ENCODE measurements at regions not wholly inside any gene's neighbourhood (a gene's known extent, or its start where the extent isn't known, plus 50 kb on each side); places are given as distances from the start of the nearest gene placed in this dataset.

DNA sequence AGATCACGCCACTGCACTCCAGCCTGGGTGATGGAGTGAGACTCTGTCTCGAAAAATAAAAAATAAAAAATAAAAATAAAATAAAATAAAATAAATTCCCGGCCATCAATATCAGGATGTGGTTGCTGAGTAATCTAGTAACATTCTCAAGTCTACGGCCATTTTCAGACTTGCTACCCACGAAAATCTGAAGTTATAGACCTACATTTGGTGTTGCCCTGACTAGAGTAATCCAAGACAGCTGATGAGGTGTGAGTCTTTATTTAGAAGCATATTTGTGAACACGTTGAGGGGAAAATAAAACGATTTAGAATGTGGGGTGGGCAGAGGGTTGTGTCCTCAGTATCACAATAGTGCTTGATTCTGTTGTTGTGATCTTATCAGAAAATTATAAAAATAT is 130.2 kb upstream of the MID1 start:
- TF ChIP-seq HDAC6 (IDR thresholded peaks at IDR 0.05; ENCODE audit: low read depth, low read length): no peak
- TF ChIP-seq, protein P1, sequence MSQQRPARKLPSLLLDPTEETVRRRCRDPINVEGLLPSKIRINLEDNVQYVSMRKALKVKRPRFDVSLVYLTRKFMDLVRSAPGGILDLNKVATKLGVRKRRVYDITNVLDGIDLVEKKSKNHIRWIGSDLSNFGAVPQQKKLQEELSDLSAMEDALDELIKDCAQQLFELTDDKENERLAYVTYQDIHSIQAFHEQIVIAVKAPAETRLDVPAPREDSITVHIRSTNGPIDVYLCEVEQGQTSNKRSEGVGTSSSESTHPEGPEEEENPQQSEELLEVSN (IDR thresholded peaks at IDR 0.05): no peak
- TF ChIP-seq CBX5 (IDR thresholded peaks at IDR 0.05; ENCODE audit: low read depth, low read length): no peak
- TF ChIP-seq, protein P2, sequence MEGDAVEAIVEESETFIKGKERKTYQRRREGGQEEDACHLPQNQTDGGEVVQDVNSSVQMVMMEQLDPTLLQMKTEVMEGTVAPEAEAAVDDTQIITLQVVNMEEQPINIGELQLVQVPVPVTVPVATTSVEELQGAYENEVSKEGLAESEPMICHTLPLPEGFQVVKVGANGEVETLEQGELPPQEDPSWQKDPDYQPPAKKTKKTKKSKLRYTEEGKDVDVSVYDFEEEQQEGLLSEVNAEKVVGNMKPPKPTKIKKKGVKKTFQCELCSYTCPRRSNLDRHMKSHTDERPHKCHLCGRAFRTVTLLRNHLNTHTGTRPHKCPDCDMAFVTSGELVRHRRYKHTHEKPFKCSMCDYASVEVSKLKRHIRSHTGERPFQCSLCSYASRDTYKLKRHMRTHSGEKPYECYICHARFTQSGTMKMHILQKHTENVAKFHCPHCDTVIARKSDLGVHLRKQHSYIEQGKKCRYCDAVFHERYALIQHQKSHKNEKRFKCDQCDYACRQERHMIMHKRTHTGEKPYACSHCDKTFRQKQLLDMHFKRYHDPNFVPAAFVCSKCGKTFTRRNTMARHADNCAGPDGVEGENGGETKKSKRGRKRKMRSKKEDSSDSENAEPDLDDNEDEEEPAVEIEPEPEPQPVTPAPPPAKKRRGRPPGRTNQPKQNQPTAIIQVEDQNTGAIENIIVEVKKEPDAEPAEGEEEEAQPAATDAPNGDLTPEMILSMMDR (IDR thresholded peaks at IDR 0.05; ENCODE audit: control extremely low read depth in 1 of 3, insufficient read depth in 1 of 3, low read depth in 1 of 3, low read length in 3 of 3): no peak
- no peak for TF ChIP-seq MAX (IDR thresholded peaks at IDR 0.05)
